ENCODE measurements at regions not wholly inside any gene's neighbourhood (a gene's known extent, or its start where the extent isn't known, plus 50 kb on each side); places are given as distances from the start of the nearest gene placed in this dataset.

- TF ChIP-seq CTCF (IDR thresholded peaks at IDR 0.05) (no peak), ZFX (IDR thresholded peaks at IDR 0.05; ENCODE audit: borderline replicate concordance) (no peak)
Observed at GRCh38 chr13:22979952-22980351, 200.8 kb upstream of the SGCG start.

All from 22Rv1 (cell line).